ENCODE measurements at regions not wholly inside any gene's neighbourhood (a gene's known extent, or its start where the extent isn't known, plus 50 kb on each side); places are given as distances from the start of the nearest gene placed in this dataset.

GRCh38 chr5:112669328-112669963 is 68.2 kb upstream of the APC start:
- TF ChIP-seq CTCF (IDR thresholded peaks at IDR 0.05; ENCODE audit: insufficient read depth, low read depth, low read length) (no peak), EZH2 (IDR thresholded peaks at IDR 0.05; ENCODE audit: insufficient read depth, low read length) (no peak)

Measured in astrocyte (in vitro differentiated cells and primary cell).